ENCODE measurements at regions not wholly inside any gene's neighbourhood (a gene's known extent, or its start where the extent isn't known, plus 50 kb on each side); places are given as distances from the start of the nearest gene placed in this dataset.

- no peaks in the 10 kb centered on the region for H3K27me3 ChIP-seq
- no peak overlapping the region for H3K27ac ChIP-seq
- H3K4me1 ChIP-seq, result no peaks in the 10 kb centered on the region
- no peak for DNase-seq
- no peak for TF ChIP-seq CTCF (IDR thresholded peaks at IDR 0.05)
- H3K9me3 ChIP-seq, result no peaks in the 10 kb centered on the region
- H3K36me3 ChIP-seq, result no peaks in the 10 kb centered on the region
- intact Hi-C loops (cut with DNase I), result no loop called here
- no peak for ATAC-seq
- no peak overlapping the region for H3K4me3 ChIP-seq
Measured at GRCh38 chr13:109468123-109468522, 318.3 kb downstream of the IRS2 start.

- H3K4me3 ChIP-seq, result no peak overlapping the region
- no peak overlapping the region for H3K27ac ChIP-seq
- ATAC-seq, result no peak
- no peak for TF ChIP-seq CTCF (IDR thresholded peaks at IDR 0.05)
- H3K4me1 ChIP-seq, result no peaks in the 10 kb centered on the region
- H3K27me3 ChIP-seq, result no peaks in the 10 kb centered on the region
- intact Hi-C loops (cut with DNase I), result no loop called here
- peaks cover 4% of the 10 kb centered on the region for H3K9me3 ChIP-seq
- DNase-seq, result no peak
- no peaks in the 10 kb centered on the region for H3K36me3 ChIP-seq
Measured at GRCh38 chr13:109465148-109465547, 321.2 kb downstream of the IRS2 start.

GRCh38 chr13:109454167-109454917 lies 332.0 kb downstream of the IRS2 start:
- DNase-seq (no peak), ATAC-seq (no peak)
- Histone ChIP-seq H3K9me3 (no peaks in the 10 kb centered on the region), H3K4me1 (no peaks in the 10 kb centered on the region), H3K36me3 (no peaks in the 10 kb centered on the region), H3K4me3 (no peak overlapping the region), H3K27ac (no peak overlapping the region), H3K27me3 (no peaks in the 10 kb centered on the region)
- no peak for TF ChIP-seq CTCF (IDR thresholded peaks at IDR 0.05)
- intact Hi-C loops (cut with DNase I), result no loop called here

GRCh38 chr13:109451726-109452125 lies 334.7 kb downstream of the IRS2 start:
- DNase-seq (no peak), ATAC-seq (no peak)
- H3K27me3 ChIP-seq, result no peaks in the 10 kb centered on the region
- H3K9me3 ChIP-seq, result no peaks in the 10 kb centered on the region
- no peaks in the 10 kb centered on the region for H3K36me3 ChIP-seq
- H3K27ac ChIP-seq, result no peak overlapping the region
- no peak for TF ChIP-seq CTCF (IDR thresholded peaks at IDR 0.05)
- H3K4me3 ChIP-seq, result no peak overlapping the region
- no peaks in the 10 kb centered on the region for H3K4me1 ChIP-seq
- intact Hi-C loops (cut with DNase I), result no loop called here

GRCh38 chr13:109448629-109449028 lies 337.8 kb downstream of the IRS2 start:
- no peaks in the 10 kb centered on the region for H3K4me1 ChIP-seq
- H3K27ac ChIP-seq, result no peak overlapping the region
- intact Hi-C loops (cut with DNase I), result no loop called here
- ATAC-seq, result no peak
- H3K9me3 ChIP-seq, result no peaks in the 10 kb centered on the region
- H3K4me3 ChIP-seq, result no peak overlapping the region
- no peak for DNase-seq
- no peaks in the 10 kb centered on the region for H3K36me3 ChIP-seq
- no peaks in the 10 kb centered on the region for H3K27me3 ChIP-seq
- no peak for TF ChIP-seq CTCF (IDR thresholded peaks at IDR 0.05)

- ATAC-seq, result peak; percentile 25
- H3K4me1 ChIP-seq, result no peaks in the 10 kb centered on the region
- H3K27ac ChIP-seq, result no peak overlapping the region
- intact Hi-C loops (cut with DNase I), result no loop called here
- no peak overlapping the region for H3K4me3 ChIP-seq
- no peak for DNase-seq
- H3K36me3 ChIP-seq, result no peaks in the 10 kb centered on the region
- H3K9me3 ChIP-seq, result no peaks in the 10 kb centered on the region
- no peak for TF ChIP-seq CTCF (IDR thresholded peaks at IDR 0.05)
- H3K27me3 ChIP-seq, result no peaks in the 10 kb centered on the region
Measured at GRCh38 chr13:109447667-109448066, 338.7 kb downstream of the IRS2 start.

Measured in upper lobe of right lung (tissue), 1 donor.